RKO (cell line): ENCODE measurements at regions not wholly inside any gene's neighbourhood (a gene's known extent, or its start where the extent isn't known, plus 50 kb on each side); places are given as distances from the start of the nearest gene placed in this dataset.
"Not testable (repeated sequence)": the region's sequence is repeated elsewhere in the genome, so short reads cannot be mapped to it uniquely, and the experiment has no call there.

Experiments
- DNase-seq: peaks from one replicate; pipeline ENCODE4 v3.0.0-alpha.2; 2016; ENCODE audit warnings: low spot score

- no peak for DNase-seq
These were observed 420.2 kb upstream of the TMTC1 start for GRCh38 chr12:30203981-30204380.

GRCh38 chr12:30202521-30203254 lies 418.9 kb upstream of the TMTC1 start:
- DNase-seq: no peak

GRCh38 chr12:30201301-30202160 lies 417.8 kb upstream of the TMTC1 start:
- no peak for DNase-seq

- DNase-seq: no peak
These were observed 417.1 kb upstream of the TMTC1 start for GRCh38 chr12:30200864-30201263.

- peak; percentile 56 for DNase-seq
These were observed 413.8 kb upstream of the TMTC1 start for GRCh38 chr12:30197392-30198057.

GRCh38 chr12:30191696-30192455 lies 408.1 kb upstream of the TMTC1 start:
- no peak for DNase-seq

- no peak for DNase-seq
These were observed 405.0 kb upstream of the TMTC1 start for GRCh38 chr12:30188602-30189326.

GRCh38 chr12:30187426-30187825 lies 403.7 kb upstream of the TMTC1 start:
- no peak for DNase-seq

GRCh38 chr12:30181334-30181733 lies 397.6 kb upstream of the TMTC1 start:
- no peak for DNase-seq

- DNase-seq: no peak
These were observed 396.9 kb upstream of the TMTC1 start for GRCh38 chr12:30180602-30181001.

- no peak for DNase-seq
These were observed 395.2 kb upstream of the TMTC1 start for GRCh38 chr12:30178916-30179315.

- no peak for DNase-seq
These were observed 386.3 kb upstream of the TMTC1 start for GRCh38 chr12:30169839-30170591.

- no peak for DNase-seq
These were observed 382.5 kb upstream of the TMTC1 start for GRCh38 chr12:30166006-30166795.

- DNase-seq: no peak
These were observed 380.9 kb upstream of the TMTC1 start for GRCh38 chr12:30164382-30165318.

GRCh38 chr12:30156833-30157232 lies 373.1 kb upstream of the TMTC1 start:
- not testable (repeated sequence) for DNase-seq

- DNase-seq: no peak
These were observed 371.4 kb upstream of the TMTC1 start for GRCh38 chr12:30155001-30155730.

- DNase-seq: no peak
These were observed 370.2 kb upstream of the TMTC1 start for GRCh38 chr12:30153981-30154380.

- DNase-seq: no peak
These were observed 369.0 kb upstream of the TMTC1 start for GRCh38 chr12:30152705-30153104.
